Pons (tissue), 1 donor: ENCODE measurements at regions not wholly inside any gene's neighbourhood (a gene's known extent, or its start where the extent isn't known, plus 50 kb on each side); places are given as distances from the start of the nearest gene placed in this dataset.

ENCODE experiments used
- DNase-seq: peaks from one replicate; pipeline ENCODE4 v3.0.0-alpha.2; 2016; ENCODE audit warnings: low spot score

- DNase-seq = no peak
Observed at GRCh38 chr9:126089789-126090188, 236.8 kb upstream of the MVB12B start.

GRCh38 chr9:126093771-126094170 is 232.9 kb upstream of the MVB12B start:
- no peak for DNase-seq

DNA sequence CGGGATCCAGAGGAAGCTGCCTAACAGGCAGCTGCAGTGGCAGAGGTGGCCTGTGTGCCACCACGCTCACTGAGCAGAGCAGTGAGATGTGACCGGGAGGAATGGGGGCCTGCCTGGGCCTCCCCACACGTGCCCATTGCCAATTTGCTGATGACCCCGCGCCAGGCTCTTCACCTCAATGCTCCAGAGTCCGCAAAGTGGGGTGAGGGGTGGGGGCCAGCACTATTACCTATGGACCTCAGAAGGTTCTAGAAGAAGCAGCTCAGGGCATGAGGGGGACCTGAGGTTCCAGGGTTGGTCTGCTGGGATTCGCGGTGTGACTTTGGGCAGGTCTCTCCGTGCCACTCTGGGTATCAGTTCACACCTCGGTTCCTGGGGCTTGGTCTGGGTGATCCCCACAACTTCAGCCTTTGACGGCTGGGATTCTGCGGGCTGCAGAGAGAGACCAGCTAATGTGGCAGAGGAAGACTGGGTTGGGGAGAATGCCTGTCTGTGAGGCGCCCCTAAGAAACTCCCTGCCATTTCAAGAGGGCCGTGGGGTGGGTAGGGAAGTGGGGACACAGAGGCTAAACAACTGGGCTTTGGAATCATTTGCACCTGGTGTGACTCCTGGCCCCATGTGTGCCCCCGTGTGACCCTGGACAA is 231.0 kb upstream of the MVB12B start:
- no peak for DNase-seq

DNA sequence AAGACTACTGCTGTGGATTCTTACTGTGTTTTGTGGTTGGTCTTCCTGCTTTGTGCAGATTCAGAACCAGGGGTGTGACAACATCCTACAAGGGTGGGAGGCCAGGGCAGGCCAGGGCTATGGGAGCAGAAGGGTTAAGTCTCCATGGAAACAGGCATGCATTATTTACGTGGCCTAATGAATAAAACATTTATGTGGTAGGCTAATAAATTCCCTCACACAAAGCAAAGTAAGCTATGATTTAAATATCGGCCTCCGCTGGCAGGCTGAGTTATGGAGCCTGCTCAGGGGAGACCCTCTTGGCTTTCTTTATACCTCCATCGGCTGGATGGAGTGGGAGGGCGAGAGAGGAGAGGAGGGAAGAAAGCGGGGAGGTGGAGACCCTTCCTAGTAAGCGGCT is 230.3 kb upstream of the MVB12B start:
- DNase-seq = no peak

- DNase-seq = no peak
Observed at GRCh38 chr9:126097679-126098078, 228.9 kb upstream of the MVB12B start.

DNA sequence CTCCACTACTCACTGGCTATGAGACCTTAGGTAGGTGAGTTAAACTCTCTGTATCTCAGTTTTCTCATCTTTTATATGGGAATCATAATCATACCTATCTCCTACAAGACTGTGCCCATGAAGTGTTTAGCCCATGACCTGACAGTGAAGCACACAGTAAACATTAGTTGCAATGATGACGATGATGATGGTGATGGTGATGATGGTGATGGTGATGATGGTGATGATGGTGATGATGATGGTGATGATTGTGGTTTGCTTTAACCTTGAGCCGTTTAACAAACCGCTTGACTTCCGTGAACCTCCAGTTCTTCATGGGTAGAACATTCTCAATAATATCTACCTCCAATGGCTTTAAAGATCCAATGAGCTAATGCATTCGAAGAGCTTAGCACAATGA is 220.2 kb upstream of the MVB12B start:
- no peak for DNase-seq

DNA sequence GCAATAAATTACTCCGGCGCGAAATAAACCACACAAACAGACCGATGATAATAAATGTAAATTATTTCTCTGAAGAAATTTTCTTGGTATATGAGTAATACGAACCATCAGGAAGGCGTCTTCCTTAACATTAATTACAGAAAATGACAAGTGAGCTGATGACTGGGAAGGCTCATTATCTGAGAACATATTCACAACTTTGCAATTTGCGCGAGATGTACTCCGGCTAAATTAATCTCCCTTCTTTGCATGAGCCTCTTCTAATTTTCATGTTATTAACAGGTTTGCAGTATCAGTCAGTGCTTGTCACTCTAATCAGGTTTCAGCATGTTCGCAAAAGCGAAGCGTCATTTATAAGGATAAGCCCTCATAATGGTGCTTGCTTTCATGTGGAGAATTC is 218.9 kb upstream of the MVB12B start:
- no peak for DNase-seq

DNA sequence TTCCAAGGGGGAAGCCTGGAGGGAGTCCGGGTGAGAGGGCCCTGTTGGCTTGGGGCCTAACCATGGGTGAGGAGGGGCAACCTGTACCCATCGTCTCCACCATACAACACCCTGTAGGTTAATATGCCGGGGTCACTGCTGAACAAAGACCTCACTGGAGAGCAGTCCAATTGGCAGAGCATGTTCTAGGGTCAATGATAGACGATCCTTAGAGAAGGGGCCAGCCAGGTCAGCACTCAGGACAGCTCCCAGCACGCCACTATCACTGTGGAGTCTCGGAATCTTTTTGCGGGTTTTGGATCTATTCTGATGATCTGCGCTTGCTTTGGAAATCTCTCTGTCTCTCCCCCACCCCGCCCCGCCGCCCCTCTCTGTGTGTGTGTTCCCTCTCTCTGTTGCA is 218.4 kb upstream of the MVB12B start:
- no peak for DNase-seq

DNA sequence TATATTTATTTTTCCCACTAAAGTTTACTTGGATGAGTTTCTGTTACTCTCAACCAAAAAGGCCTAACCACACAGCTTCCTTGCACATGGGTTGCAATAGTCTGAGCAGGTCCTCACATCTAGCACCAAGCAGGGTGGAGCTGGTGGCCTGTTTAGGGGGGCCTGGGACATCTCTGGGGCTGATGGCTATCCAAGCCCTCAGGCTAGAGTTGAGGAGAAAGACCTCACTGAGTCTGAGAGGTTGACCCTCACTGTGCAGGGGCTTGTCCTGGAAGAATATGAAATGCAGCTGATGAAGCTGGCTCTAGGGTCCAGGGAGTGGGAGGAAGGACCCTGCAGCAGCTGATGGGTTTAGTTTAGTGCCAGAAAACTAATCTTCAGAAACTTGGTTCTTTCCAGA is 217.1 kb upstream of the MVB12B start:
- no peak for DNase-seq

GRCh38 chr9:126111556-126111955 is 215.1 kb upstream of the MVB12B start:
- DNase-seq = no peak

DNA sequence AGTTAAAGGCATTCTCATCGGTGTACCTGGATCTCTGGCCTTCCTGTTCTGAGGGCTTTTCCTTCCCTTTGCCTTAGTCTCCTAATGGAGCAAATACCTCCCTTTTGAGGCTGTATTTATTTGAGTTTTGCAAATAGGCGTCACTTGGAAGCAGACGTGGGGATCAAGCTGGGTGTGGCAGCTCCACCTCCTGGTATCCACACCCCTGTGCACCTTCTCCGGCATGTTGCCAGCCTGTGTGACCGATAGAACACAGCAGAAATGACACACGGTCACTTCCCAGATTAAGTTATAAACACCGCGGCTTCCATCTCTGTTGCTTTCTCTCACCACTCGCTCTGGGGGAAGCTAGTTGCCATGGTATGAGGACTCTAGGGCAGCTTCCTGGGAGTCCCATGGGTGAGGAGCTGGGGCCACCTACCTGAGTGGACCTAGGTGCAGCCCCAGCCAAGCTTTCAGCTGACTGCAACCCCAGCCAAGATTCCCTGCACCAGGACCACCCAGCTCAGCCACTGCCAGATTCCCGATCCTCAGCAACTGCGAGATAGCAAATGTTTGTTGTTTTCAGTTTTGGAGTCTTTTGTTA is 214.4 kb upstream of the MVB12B start:
- DNase-seq = no peak

- DNase-seq = no peak
Observed at GRCh38 chr9:126113176-126113575, 213.5 kb upstream of the MVB12B start.

DNA sequence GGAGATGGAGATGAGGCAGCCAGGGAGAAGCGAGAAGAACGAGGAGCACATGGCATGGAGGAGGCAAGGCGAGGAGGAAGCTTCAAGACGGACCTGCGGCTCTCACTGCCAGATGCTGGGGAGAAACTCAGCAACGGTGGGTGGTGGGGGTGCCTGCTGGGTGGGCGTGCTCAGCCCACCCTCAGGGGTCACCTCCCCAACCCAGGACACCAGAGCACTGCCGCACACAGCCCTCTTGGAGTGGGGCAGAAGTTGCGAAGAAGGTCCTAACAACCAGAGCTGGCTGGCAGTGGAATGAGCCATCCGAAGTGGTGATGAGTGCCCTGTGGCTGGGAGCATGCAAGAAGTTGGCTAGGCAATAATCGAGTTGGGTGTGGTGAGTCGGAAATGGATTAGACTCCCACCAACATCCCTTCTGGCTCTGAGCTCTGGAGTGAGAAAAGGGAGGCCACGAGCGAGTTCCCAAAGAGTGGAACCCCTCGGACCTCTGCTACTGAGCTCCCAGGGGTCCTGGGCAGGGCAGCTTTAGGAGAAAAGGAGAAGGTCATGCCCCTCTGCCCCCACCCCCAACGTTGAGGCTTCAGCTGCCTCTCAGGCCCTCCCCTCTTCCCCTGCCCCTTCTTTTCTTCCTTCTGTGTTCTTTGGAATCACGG is 212.7 kb upstream of the MVB12B start:
- DNase-seq = no peak

- DNase-seq = no peak
Observed at GRCh38 chr9:126114409-126114760, 212.2 kb upstream of the MVB12B start.

- no peak for DNase-seq
Observed at GRCh38 chr9:126114850-126115460, 211.7 kb upstream of the MVB12B start.

GRCh38 chr9:126116351-126117157 is 210.1 kb upstream of the MVB12B start:
- no peak for DNase-seq

- no peak for DNase-seq
Observed at GRCh38 chr9:126117158-126117425, 209.5 kb upstream of the MVB12B start.

GRCh38 chr9:126117631-126118030 is 209.0 kb upstream of the MVB12B start:
- no peak for DNase-seq

DNA sequence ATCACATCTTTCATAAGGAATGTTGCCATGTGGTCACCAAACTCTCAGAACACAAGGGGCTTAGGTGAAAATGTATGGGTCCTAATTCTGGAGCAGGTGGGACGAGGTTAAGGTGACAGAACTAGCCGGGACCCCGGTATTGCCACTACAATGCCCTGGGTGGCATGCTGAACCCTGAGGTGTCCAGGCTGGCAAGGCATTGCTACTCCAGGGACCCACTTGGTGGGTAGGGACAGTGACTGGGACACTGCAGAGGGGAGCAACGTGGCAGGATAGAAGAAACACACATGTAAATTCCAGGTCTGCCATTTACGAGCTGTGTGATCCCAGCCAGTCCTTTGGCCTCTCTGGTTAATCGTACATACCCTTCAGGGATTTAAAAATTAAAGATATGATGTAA is 206.9 kb upstream of the MVB12B start:
- no peak for DNase-seq

GRCh38 chr9:126122901-126123616 is 203.6 kb upstream of the MVB12B start:
- no peak for DNase-seq

- DNase-seq = no peak
Observed at GRCh38 chr9:126123927-126124326, 202.7 kb upstream of the MVB12B start.

- DNase-seq = no peak
Observed at GRCh38 chr9:126125177-126125576, 201.5 kb upstream of the MVB12B start.
